MM.1S (cell line): ENCODE measurements at regions not wholly inside any gene's neighbourhood (a gene's known extent, or its start where the extent isn't known, plus 50 kb on each side); places are given as distances from the start of the nearest gene placed in this dataset.

ENCODE experiments used
- DNase-seq: peaks from one replicate; pipeline ENCODE4 v3.0.0-alpha.2; 2015
- H2AFZ ChIP-seq: fragments of 300-600 bp; sonication (generic); 2 replicates; pipeline ENCODE4 v1.6.0; 2016; ENCODE audit warnings: antibody characterized with exemption, low read length
- H3F3A ChIP-seq: fragments of 300-600 bp; sonication (generic); 2 replicates; pipeline ENCODE4 v1.6.1; 2016; ENCODE audit warnings: mild to moderate bottlenecking, antibody characterized with exemption, low read length, moderate library complexity, mixed read lengths; ENCODE audit not compliant: insufficient read depth
- H3K27ac ChIP-seq: fragments of 300-600 bp; sonication (generic); 2 replicates; pipeline ENCODE4 v1.5.1; 2016; ENCODE audit warnings: mild to moderate bottlenecking, low read length
- H3K27me3 ChIP-seq: fragments of 300-600 bp; sonication (generic); replicated peaks from 2 replicates; pipeline ENCODE4 v1.6.0; 2016; ENCODE audit warnings: low read length; ENCODE audit not compliant: insufficient read depth
- H3K36me3 ChIP-seq: fragments of 300-600 bp; sonication (generic); replicated peaks from 2 replicates; pipeline ENCODE4 v1.6.1; 2016; ENCODE audit warnings: mild to moderate bottlenecking, low read length, mixed read lengths; ENCODE audit not compliant: insufficient read depth
- H3K4me1 ChIP-seq: fragments of 300-600 bp; sonication (generic); 2 replicates; pipeline ENCODE4 v1.6.1; 2016; ENCODE audit warnings: low read length, mixed read lengths
- H3K4me2 ChIP-seq: fragments of 300-600 bp; sonication (generic); 2 replicates; pipeline ENCODE4 v1.6.0; 2016; ENCODE audit warnings: low read depth, low read length
- H3K4me3 ChIP-seq: fragments of 300-600 bp; sonication (generic); 2 replicates; pipeline ENCODE4 v1.5.1; 2016; ENCODE audit warnings: low read length, mixed read lengths
- H3K79me2 ChIP-seq: fragments of 300-600 bp; sonication (generic); 2 replicates; pipeline ENCODE4 v1.6.1; 2016; ENCODE audit warnings: mixed run types, low read length, mixed read lengths
- H3K9ac ChIP-seq: fragments of 300-600 bp; sonication (generic); 2 replicates; pipeline ENCODE4 v1.6.1; 2016; ENCODE audit warnings: low read length, mixed read lengths
- H3K9me2 ChIP-seq: fragments of 300-600 bp; sonication (generic); replicated peaks from 2 replicates; pipeline ENCODE4 v1.6.1; 2016; ENCODE audit warnings: mild to moderate bottlenecking, low read length, mixed read lengths; ENCODE audit not compliant: insufficient read depth
- H3K9me3 ChIP-seq: fragments of 300-600 bp; sonication (generic); replicated peaks from 2 replicates; pipeline ENCODE4 v1.6.1; 2016; ENCODE audit warnings: mild to moderate bottlenecking, low read length, mixed read lengths; ENCODE audit not compliant: insufficient read depth
- H4K20me1 ChIP-seq: fragments of 300-600 bp; sonication (generic); 2 replicates; pipeline ENCODE4 v1.6.1; 2016; ENCODE audit warnings: mild to moderate bottlenecking, low read length, moderate library complexity, mixed read lengths; ENCODE audit not compliant: insufficient read depth
- EZH2 ChIP-seq: fragments of 300-600 bp; sonication (generic); optimal IDR thresholded peaks from 2 replicates; pipeline ENCODE3; 2017; ENCODE audit warnings: low read depth, mild to moderate bottlenecking, antibody characterized with exemption, low read length, mixed read lengths
- EZH2phosphoT487 ChIP-seq: fragments of 300-600 bp; sonication (generic); IDR thresholded peaks from 2 replicates; pipeline ENCODE4 v1.6.1; 2018; ENCODE audit warnings: antibody characterized with exemption, low read length
- TF ChIP-seq, protein P1 (sequence below): fragments of 300-600 bp; sonication (generic); IDR thresholded peaks from 2 replicates; pipeline ENCODE4 v1.5.1; 2016; ENCODE audit warnings: antibody characterized with exemption, low read length, mixed read lengths

DNA sequence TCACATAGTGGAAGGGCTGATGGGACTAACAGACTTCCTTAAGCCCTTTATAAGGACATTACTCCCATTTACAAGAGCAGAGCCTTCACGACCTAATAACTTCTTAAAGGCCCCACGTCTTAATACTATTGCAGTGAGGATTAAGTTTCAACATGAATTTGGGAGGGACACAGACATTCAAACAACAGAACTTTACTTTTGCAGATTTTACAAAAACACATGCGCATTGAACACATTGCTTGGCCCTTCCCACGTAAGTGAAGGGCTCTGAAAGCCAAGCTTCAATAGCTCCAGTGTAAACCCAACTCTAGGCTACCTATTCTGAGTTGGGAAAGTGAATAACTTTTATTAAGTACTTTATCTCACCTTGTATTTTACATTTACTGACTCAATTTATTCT lies 53.8 kb upstream of the DNAH5 start:
- Histone ChIP-seq H3K9me3 (no peaks in the 10 kb centered on the region), H3K4me3 (no peak overlapping the region), H3K79me2 (no peaks in the 10 kb centered on the region), H4K20me1 (no peaks in the 10 kb centered on the region), H3K9ac (no peak overlapping the region), H3F3A (no peaks in the 10 kb centered on the region), H3K4me1 (no peaks in the 10 kb centered on the region), H3K36me3 (no peaks in the 10 kb centered on the region), H2AFZ (no peak overlapping the region), H3K27ac (no peak overlapping the region), H3K27me3 (no peaks in the 10 kb centered on the region), H3K9me2 (no peaks in the 10 kb centered on the region), H3K4me2 (no peak overlapping the region)
- DNase-seq = no peak
- TF ChIP-seq EZH2 = no peak
- TF ChIP-seq EZH2phosphoT487 = no peak
- TF ChIP-seq, protein P1, sequence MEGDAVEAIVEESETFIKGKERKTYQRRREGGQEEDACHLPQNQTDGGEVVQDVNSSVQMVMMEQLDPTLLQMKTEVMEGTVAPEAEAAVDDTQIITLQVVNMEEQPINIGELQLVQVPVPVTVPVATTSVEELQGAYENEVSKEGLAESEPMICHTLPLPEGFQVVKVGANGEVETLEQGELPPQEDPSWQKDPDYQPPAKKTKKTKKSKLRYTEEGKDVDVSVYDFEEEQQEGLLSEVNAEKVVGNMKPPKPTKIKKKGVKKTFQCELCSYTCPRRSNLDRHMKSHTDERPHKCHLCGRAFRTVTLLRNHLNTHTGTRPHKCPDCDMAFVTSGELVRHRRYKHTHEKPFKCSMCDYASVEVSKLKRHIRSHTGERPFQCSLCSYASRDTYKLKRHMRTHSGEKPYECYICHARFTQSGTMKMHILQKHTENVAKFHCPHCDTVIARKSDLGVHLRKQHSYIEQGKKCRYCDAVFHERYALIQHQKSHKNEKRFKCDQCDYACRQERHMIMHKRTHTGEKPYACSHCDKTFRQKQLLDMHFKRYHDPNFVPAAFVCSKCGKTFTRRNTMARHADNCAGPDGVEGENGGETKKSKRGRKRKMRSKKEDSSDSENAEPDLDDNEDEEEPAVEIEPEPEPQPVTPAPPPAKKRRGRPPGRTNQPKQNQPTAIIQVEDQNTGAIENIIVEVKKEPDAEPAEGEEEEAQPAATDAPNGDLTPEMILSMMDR = no peak

DNA sequence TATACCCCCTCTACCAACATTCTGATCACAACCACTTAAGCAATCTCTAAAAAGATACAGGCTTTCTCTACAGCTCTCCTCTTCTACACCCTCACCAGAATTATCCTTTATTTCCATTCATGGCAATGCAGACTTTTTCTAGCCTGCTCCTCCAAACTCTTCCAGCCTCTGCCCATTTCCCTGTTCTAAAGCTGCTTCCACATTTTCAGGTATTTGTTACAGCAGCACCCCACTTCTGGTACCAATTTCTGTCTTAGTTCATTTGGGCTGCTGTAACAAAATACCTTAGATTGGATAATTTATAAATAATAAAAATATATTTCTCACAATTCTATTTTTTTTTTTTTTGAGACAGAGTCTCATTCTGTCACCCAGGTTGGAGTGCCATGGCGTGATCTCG lies 53.0 kb upstream of the DNAH5 start:
- Histone ChIP-seq H3K9me3 (no peaks in the 10 kb centered on the region), H3K4me2 (no peak overlapping the region), H3K36me3 (no peaks in the 10 kb centered on the region), H3K9ac (no peak overlapping the region), H2AFZ (no peak overlapping the region), H3K4me1 (no peaks in the 10 kb centered on the region), H3K4me3 (no peak overlapping the region), H3K9me2 (no peaks in the 10 kb centered on the region), H4K20me1 (no peaks in the 10 kb centered on the region), H3F3A (no peaks in the 10 kb centered on the region), H3K27ac (no peak overlapping the region), H3K27me3 (no peaks in the 10 kb centered on the region), H3K79me2 (no peaks in the 10 kb centered on the region)
- DNase-seq = no peak
- TF ChIP-seq EZH2 (no peak), EZH2phosphoT487 (no peak)
- TF ChIP-seq, protein P1 = no peak

DNA sequence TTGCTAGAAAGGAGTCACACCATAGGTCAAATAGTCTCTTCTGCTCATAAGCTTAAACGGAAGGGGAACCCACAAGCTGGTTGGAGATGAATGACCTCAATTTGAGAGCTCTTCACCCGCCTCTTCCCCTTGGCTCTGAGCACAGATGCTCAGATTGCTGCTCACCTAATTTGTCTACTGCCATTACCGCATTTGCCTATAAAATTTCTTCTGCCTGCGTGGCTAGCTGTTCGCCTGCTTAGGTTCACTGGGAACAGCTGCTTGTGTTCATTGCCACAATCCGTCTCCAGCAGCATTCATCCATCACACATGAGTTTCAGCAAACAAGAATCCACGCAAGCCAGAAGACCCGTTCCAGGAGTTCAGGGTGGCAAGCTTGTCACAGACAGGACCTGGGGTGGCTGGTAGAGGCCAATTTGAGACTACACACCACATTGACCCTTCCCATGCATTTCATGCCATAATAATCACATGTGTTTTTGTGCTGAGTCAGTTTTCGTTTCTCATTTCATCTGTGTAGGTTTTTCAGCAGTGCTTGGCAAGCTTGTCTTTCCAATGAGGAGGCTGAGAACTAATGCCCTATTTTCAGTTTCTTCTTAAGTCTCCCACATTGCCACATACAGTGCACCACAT lies 50.2 kb upstream of the DNAH5 start:
- no peaks in the 10 kb centered on the region for H3K4me1 ChIP-seq
- H3K27me3 ChIP-seq = no peaks in the 10 kb centered on the region
- no peaks in the 10 kb centered on the region for H3K79me2 ChIP-seq
- no peak overlapping the region for H3K4me3 ChIP-seq
- H3K36me3 ChIP-seq = no peaks in the 10 kb centered on the region
- no peaks in the 10 kb centered on the region for H3K9me2 ChIP-seq
- no peak for TF ChIP-seq EZH2phosphoT487
- TF ChIP-seq, protein P1 = no peak
- TF ChIP-seq EZH2 = no peak
- H3F3A ChIP-seq = no peaks in the 10 kb centered on the region
- no peak overlapping the region for H3K9ac ChIP-seq
- H4K20me1 ChIP-seq = no peaks in the 10 kb centered on the region
- DNase-seq = no peak
- H3K4me2 ChIP-seq = no peak overlapping the region
- no peak overlapping the region for H3K27ac ChIP-seq
- H2AFZ ChIP-seq = no peak overlapping the region
- H3K9me3 ChIP-seq = no peaks in the 10 kb centered on the region
